Transverse colon (tissue), 4 donors: ENCODE measurements at regions not wholly inside any gene's neighbourhood (a gene's known extent, or its start where the extent isn't known, plus 50 kb on each side); places are given as distances from the start of the nearest gene placed in this dataset.
"Not testable (repeated sequence)": the region's sequence is repeated elsewhere in the genome, so short reads cannot be mapped to it uniquely, and the experiment has no call there.

Experiments
- DNase-seq: peaks from one replicate; pipeline ENCODE4 v3.0.0-alpha.2; 2019
- H3K27ac ChIP-seq, 4 donors: fragments of 200-600 bp; sonication (generic); 2 replicates each; pipeline ENCODE4 v1.5.1; 2016 to 2018; ENCODE audit warnings: inconsistent platforms in 4 of 4
- H3K27me3 ChIP-seq: fragments of 200-600 bp; sonication (generic); 2 replicates; pipeline ENCODE4 v1.5.1; 2017; ENCODE audit warnings: inconsistent platforms
- H3K36me3 ChIP-seq, 4 donors: fragments of 200-600 bp; sonication (generic); 2 replicates each; pipeline ENCODE4 v1.5.1; 2017 to 2019; ENCODE audit warnings: inconsistent platforms in 4 of 4
- H3K4me1 ChIP-seq, 4 donors: fragments of 200-600 bp; sonication (generic); 2 replicates each; pipeline ENCODE4 v1.5.1; 2017 to 2020; ENCODE audit warnings: inconsistent platforms in 4 of 4
- H3K4me3 ChIP-seq, 4 donors: fragments of 200-600 bp; sonication (generic); 1 replicate in 1 of 4; 2 replicates in 3 of 4; pipeline versions ENCODE4 v1.5.1 to v1.6.1; 2017 to 2019; ENCODE audit warnings: inconsistent platforms in 4 of 4
- H3K9me3 ChIP-seq, 2 donors: fragments of 200-600 bp; sonication (generic); 2 replicates each; pipeline ENCODE4 v1.5.1; 2017 to 2019; ENCODE audit warnings: inconsistent platforms in 2 of 2
- CTCF ChIP-seq, 5 experiments: fragments of 200-600 bp in 3 of 5; fragments of 450-650 bp in 2 of 5; sonication (generic) in 3 of 5; IDR thresholded peaks; 1 replicate in 2 of 5; 2 replicates in 3 of 5; pipeline ENCODE4 v1.5.1; 2016 to 2017; ENCODE audit warnings: antibody characterized with exemption in 5 of 5, inconsistent platforms in 3 of 5, mild to moderate bottlenecking in 2 of 5, moderate library complexity in 1 of 5
- EP300 ChIP-seq: sonication (generic); formaldehyde crosslinking; IDR thresholded peaks from one replicate; pipeline ENCODE4 v1.6.1; 2017; ENCODE audit warnings: antibody characterized with exemption, low read depth
- POLR2A ChIP-seq: fragments of 450-650 bp; IDR thresholded peaks from one replicate; pipeline ENCODE4 v1.6.1; 2016; ENCODE audit warnings: antibody characterized with exemption, mild to moderate bottlenecking, moderate library complexity
- POLR2AphosphoS5 ChIP-seq, 3 donors: sonication (generic); formaldehyde crosslinking; IDR thresholded peaks; one replicate each; pipeline ENCODE4 v1.6.1; 2016; ENCODE audit warnings: antibody characterized with exemption in 3 of 3
- WGBS, 2 donors: methylation state at CpG; one replicate each; pipeline ENCODE4 v1.1.5; 2018; ENCODE audit warnings: low coverage in 1 of 2; 5-methylcytosine and 5-hydroxymethylcytosine counted together
- in situ Hi-C, 4 donors: fragments of 200-750 bp; cut with MboI; loops; one replicate each; pipeline versions ENCODE4 v1.15.0 to v1.15.1; 2017; ENCODE audit warnings: low sequenced_read_pairs in 3 of 4, low pct_ligation_motif_present in 1 of 4, low pct_unique_long_range_greater_than_20kb in 1 of 4
- intact Hi-C: fragments of 100-400 bp; cut with DNase I; formaldehyde crosslinking; loops from one replicate; pipeline ENCODE4 v1.15.1; 2023; ENCODE audit warnings: low total_unique reads

GRCh38 chr7:9149499-9150082 lies 716.2 kb downstream of the NXPH1 start:
- intact Hi-C loops, result no loop called here

GRCh38 chr7:9163691-9164090 lies 730.3 kb downstream of the NXPH1 start:
- H3K4me3 ChIP-seq, H3K36me3 ChIP-seq, H3K27me3 ChIP-seq, DNase-seq, intact Hi-C loops, H3K4me1 ChIP-seq, H3K9me3 ChIP-seq, in situ Hi-C loops, H3K27ac ChIP-seq: not testable (repeated sequence)

More at GRCh38 chr7:9149499-9150082, 716.2 kb downstream of the NXPH1 start:
- H3K4me1 ChIP-seq, result no peaks in the 10 kb centered on the region
- no peaks in the 10 kb centered on the region for H3K9me3 ChIP-seq
- no peaks in the 10 kb centered on the region for H3K36me3 ChIP-seq
- no peak for DNase-seq
- H3K4me3 ChIP-seq, result no peak overlapping the region
- H3K27ac ChIP-seq, result no peak overlapping the region
- in situ Hi-C loops, result no loop called here
- no peaks in the 10 kb centered on the region for H3K27me3 ChIP-seq
- TF ChIP-seq EP300, result no peak
- TF ChIP-seq CTCF (IDR thresholded peaks at IDR 0.05), result no peak
- no peak for TF ChIP-seq POLR2AphosphoS5 (IDR thresholded peaks at IDR 0.05)
- no peak for TF ChIP-seq POLR2A
- 65 to 79% methylated on average over 4 of the region's 4 CpGs for WGBS, 2 donors

- no peaks in the 10 kb centered on the region for H3K36me3 ChIP-seq
- H3K27me3 ChIP-seq, result no peaks in the 10 kb centered on the region
- H3K9me3 ChIP-seq, result no peaks in the 10 kb centered on the region
- WGBS, 2 donors, result 53 to 62% methylated on average over 3 of the region's 3 CpGs
- DNase-seq, result no peak
- H3K4me3 ChIP-seq, result no peak overlapping the region
- in situ Hi-C loops, result no loop called here
- H3K27ac ChIP-seq, result no peak overlapping the region
- intact Hi-C loops, result no loop called here
- TF ChIP-seq POLR2A (no peak), CTCF (IDR thresholded peaks at IDR 0.05) (no peak), EP300 (no peak), POLR2AphosphoS5 (IDR thresholded peaks at IDR 0.05) (no peak)
- H3K4me1 ChIP-seq, result no peaks in the 10 kb centered on the region
Observed at GRCh38 chr7:9175871-9176270, 742.5 kb downstream of the NXPH1 start.

- Histone ChIP-seq H3K4me1 (no peaks in the 10 kb centered on the region), H3K4me3 (no peak overlapping the region), H3K27ac (no peak overlapping the region), H3K9me3 (no peaks in the 10 kb centered on the region), H3K27me3 (no peaks in the 10 kb centered on the region), H3K36me3 (no peaks in the 10 kb centered on the region)
- WGBS, 2 donors, result 61 to 70% methylated on average over 1 of the region's 1 CpG
- DNase-seq, result no peak
- intact Hi-C loops, result no loop called here
- in situ Hi-C loops, result no loop called here
- TF ChIP-seq POLR2A, result no peak
- no peak for TF ChIP-seq EP300
- no peak for TF ChIP-seq CTCF (IDR thresholded peaks at IDR 0.05)
- TF ChIP-seq POLR2AphosphoS5 (IDR thresholded peaks at IDR 0.05), result no peak
Observed at GRCh38 chr7:9181356-9181755, 747.9 kb downstream of the NXPH1 start.

GRCh38 chr7:9186730-9187129 lies 753.3 kb downstream of the NXPH1 start:
- TF ChIP-seq POLR2AphosphoS5 (IDR thresholded peaks at IDR 0.05), result no peak
- Histone ChIP-seq H3K4me3 (no peak overlapping the region), H3K27me3 (no peaks in the 10 kb centered on the region), H3K4me1 (no peaks in the 10 kb centered on the region), H3K9me3 (no peaks in the 10 kb centered on the region), H3K27ac (no peak overlapping the region), H3K36me3 (no peaks in the 10 kb centered on the region)
- intact Hi-C loops (loop anchor here (1.0 kb wide), 1 partner anchor 18 kb away; no protein-coding TSS in a partner anchor), in situ Hi-C loops (no loop called here)
- DNase-seq, result no peak
- WGBS, 2 donors, result 70 to 87% methylated on average over 4 of the region's 4 CpGs
